ENCODE measurements at regions not wholly inside any gene's neighbourhood (a gene's known extent, or its start where the extent isn't known, plus 50 kb on each side); places are given as distances from the start of the nearest gene placed in this dataset.
"Not testable (repeated sequence)": the region's sequence is repeated elsewhere in the genome, so short reads cannot be mapped to it uniquely, and the experiment has no call there.

DNA sequence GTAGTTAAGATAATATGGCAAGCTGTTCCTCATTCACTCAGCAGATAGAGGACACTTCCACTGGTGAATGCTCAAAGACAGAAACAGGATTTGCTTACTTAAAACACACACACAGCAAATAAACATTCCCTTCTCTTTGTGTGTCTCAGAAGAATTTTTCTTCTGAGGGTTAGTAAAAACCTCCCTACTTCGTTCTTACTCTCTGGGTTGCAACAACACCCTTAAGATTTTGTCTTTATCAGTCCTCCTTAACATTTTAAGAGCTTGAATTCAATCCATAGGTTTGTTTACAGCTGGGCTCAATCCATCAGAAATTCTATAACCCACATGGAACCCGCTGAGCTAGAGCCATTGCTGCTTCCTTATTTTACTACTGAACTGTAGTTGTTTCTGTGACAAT, 237.4 kb upstream of the PIK3R1 start:
- no peak for DNase-seq

DNA sequence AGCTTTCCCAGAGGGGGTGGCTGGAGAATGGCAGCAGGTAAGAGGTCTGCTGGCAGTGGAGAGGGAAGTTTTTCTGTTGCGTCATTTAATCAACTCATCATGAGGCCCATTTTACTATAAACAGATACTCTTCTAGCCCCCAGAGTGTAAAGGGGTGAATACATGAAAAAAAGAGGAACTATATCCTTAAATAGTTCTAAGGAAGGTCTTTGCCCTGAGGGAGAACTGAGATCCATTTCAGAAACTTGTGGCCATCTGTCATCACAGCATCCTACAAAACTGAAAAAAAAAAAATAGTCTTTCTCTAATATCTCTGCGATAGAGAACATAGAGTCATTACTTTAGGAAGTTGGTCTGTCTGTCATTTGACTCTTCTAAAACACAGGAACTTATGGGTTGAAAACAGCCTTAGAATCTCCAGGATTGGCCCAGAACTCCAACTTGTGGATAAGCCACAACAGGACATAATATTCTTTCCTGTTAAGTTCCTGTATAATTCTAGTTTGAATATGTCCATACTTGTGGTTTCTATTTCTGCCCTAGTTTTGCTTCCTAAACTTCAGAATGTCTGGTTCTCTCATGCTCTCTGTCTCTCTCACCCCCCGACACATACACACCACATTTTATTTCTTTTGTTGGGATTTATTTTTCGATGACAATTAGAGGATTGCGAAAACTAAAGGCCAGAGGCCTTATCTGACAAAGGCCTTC, 238.5 kb upstream of the PIK3R1 start:
- no peak for DNase-seq

DNA sequence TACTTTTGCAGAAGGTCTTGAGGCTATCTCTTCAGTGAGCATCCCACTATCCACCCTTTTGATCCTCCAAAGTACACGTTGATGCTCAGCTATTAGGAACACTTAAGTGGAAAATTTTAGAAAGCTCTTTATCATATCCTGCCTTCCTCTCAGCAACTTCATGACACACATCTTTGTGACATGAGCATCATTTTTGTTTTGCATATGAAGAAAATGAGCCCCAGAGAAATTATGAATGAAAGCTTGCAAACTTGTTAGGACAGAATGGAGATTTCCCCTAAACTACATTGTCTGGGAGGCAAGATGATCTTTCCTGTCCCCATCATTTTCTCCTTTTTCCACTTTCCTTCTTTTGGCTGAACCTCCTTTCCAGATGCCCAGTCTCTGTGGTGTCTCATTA, 239.4 kb upstream of the PIK3R1 start:
- no peak for DNase-seq

DNA sequence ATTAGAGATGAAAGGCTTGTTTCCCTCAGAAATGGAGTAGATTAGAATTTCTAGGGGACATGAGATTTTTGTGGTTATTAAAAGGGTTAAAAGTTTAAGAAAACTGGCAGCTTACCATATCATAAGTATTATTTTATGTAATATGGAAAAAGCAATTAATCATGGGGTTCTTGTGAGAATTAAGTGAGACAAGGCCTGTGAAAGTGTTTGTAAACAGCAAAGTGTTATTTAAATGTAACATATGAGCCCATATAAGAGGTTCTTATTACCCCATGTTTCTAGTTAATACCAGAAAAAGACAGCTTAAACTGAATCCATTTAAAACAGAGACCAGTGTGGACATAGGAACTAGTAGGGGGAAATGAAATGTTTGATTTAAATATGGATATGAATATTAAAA, 241.1 kb upstream of the PIK3R1 start:
- DNase-seq: no peak

DNA sequence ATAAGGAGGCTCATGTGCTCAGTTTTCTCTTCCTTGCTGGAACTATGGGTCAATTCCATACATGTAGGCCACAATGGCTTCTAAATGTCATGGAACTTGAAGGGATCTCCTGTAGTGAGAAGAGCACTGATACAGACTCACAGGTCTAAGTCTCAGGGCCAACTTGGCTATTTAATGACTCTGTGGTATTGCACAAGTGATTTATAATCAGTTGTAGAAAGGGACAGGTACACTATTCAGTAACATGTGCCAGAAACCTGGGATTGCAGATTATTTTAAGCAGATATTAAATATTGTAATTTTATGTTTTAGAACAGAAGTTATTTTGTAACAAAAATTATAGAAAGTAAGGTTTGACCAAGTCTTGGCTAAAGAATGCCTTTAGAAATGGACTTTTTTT, 241.5 kb upstream of the PIK3R1 start:
- no peak for DNase-seq

DNA sequence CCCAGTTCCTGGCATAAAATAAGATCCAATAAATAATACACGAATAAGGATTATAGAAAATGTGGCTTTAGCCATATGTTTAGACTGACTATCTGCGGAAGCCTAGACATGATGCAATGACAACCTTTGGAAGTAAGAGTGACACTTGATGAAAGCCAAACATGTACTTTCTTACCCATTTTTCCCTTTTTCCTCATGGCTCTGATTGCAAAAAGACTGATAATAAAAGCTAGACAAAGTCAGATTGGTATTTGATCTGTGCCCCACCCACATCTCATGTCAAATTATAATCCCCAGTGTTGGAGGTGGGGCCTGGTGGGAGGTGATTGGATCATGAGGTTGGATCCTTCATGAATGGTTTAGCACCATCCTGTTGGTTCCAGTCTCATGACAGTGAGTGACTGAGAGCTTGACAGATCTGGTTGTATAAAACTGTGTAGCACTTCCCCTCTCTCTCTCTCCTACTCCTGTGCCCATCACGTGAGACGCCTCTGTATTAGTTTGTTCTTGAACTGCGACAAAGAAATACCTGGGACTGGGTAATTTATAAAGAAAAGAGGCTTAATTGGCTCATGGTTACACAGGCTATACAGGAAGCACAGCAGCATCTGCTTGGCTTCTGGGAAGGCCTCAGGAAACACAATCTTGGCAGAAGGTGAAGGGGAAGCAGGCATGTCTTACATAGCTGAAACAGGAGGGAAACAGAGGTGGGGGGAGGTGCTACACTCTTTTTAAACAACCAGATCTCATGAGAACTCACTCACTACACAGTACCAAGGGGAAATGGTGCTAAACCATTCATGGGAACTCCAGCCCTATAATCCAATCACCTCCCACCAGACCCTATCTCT, 243.4 kb upstream of the PIK3R1 start:
- DNase-seq: no peak

DNA sequence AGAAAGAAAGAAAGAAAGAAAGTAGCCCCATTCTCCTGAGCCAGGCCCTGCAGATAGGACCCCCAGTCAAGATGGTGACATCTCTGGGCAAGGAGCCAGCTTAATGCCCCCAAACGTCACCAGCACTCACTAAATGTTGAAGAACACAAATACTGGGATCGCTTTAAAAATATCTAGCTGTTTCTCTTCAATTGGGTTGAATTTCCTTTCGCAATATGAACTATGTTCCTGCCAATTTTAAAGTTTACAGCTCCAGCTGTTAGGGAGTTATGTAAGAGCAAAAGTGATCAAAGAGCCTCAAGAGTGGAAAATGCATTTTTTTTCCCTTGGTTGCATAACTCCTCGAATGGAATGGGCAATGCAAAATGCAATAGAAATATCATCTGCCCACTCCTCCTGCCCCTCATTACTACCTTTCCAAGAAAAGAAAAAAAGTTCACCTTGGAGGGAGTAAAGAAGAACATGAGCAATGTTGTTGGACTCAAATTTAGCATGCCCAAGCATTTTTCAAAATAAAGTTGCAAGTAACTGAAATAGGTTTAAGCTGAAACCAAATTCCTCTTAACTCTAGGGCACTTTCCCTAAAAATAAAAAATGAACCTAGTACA, 244.2 kb upstream of the PIK3R1 start:
- DNase-seq: no peak

DNA sequence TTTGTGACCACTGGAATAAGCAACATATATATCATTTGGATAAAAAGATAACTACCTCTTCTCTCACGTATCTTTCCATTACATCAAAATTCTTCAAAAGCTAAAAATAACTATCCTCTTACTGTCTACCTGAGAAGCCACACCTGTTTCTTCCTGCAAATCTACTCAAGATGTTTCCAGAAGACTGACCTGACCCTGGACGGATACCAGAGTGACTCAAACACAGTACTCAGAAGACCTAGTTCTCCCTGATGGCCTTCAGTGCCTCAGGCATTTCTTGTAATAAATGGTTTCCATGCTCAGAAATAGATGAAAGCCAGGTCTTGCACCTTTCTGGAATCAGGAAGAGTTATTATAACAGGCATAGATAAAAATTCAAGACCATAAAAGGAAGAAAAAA, 245.9 kb upstream of the PIK3R1 start:
- no peak for DNase-seq

DNA sequence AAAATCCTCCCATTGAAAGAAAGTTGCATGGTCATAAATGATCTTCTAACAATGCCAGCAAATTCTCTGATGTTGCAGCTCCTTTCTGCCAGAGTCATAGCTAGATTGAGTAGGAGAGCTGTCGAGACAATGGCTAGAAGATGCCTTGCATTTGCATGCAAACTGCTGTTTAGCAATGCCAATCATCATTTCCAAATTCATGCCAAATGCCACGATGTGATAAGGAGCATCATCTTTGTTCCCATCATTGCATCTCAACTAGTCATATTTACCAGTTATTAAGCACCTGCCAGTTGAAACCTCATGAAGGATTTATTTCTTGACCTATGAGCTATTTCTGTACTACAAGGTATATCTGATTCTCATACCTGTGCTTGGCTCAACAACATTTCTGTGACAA, 246.4 kb upstream of the PIK3R1 start:
- no peak for DNase-seq

DNA sequence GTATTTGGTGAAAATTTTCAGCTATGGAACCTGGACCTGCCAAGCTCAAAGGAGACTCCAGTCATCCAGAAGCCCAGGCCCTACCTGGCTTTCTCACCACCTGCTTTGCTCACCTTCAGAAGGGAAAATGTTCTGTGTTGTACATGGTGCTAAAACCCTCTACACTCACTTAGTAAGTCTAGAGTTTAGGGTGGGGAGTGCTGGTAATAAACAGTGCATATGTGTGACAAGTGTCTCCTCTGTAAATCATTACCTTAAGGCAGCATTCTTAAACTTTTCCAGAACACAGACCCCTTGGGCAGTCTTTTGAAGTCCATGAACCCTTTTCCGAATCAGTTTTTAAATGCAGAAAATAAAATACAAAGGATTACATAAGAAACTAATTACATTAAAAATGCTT, 248.8 kb upstream of the PIK3R1 start:
- DNase-seq: no peak

DNA sequence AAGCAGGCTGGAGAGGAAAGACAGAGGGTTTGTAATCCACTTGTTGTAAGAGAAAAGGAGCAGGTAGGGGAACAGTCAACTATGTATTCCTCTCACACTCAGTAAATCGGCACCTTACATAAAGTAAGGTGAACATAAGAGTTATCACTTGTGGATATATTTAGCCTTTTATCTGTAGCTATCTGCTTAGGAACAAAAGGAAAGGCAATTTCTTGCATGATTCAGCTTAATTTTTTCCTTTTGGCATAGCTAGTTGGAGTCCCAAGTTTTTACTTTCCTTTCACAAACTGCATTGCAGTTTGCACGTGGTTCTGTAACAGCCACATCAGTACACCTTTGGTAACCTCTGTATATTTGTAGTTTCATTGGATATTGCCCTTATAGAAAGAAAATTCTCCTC, 250.9 kb upstream of the PIK3R1 start:
- no peak for DNase-seq

DNA sequence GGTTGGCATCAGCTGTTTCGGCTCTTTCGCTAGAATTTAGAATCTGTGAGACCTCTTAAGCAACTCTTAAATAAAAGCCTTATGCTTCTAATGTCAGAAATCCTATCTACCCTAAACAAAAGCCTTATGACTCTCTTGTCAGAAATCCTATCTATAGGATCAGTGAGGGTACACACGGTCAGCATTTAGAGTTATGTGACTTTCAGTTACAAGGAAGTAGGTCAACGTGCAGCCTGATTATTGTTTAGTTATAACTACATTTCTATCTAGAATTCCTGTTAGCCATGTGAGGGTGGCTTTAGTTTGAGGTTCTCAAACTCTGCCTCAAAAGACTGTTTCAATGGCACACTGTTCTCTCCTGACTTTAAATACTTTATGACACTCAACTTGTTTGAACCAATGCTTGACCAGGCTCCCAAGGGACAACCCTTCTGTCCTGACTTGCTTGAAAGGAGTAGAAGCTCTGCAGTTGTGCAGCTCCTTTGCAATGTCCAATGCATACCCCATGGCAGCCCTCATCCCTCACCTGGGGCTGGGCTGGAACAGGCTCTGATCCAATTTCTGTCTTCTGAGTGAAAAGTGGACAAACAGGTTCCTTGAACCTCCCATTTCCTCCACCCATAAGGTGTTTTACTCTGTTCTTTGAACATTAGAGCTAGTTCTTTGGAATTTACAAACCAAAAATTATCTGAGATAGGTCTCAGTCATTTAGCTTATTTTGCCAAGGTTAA, 251.6 kb upstream of the PIK3R1 start:
- DNase-seq: no peak

DNA sequence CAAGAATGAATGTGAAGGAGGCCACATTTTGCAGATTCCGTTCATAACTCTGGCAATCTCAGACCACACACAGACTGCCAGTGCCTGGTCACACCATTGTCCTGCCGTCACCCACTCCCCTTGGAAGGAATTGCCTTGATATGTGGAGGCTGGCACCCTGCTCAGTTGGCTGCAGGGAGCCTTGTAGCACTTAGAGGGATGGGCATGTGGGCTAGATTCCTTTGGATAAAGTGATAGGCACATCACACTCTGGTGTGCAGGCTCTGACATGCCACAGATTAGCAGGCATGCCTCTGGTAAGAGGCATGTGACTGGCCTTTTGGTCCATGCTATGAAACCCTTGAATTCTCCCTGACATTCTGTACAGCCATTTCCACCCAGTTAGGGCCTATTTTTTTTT, 254.6 kb upstream of the PIK3R1 start:
- DNase-seq: no peak

DNA sequence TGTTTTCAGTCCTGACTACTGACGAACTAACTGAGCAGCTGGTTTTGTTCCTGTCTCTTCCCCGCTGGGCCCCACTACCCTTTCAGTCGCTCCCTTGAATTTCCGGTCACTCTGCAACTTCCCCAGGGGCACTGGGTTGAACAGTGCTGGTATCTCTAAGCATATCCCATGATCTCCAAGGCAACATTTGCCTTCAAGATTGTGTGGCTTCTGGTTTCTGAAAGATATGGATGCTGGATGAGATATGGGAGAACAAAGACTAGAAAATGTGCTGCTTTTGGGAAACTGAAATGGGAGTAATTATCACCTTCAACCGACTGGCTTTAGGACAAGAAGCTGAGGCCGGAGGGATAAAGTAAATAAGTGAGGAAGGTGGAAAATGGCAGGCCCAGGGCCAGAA, 258.2 kb upstream of the PIK3R1 start:
- DNase-seq: no peak

DNA sequence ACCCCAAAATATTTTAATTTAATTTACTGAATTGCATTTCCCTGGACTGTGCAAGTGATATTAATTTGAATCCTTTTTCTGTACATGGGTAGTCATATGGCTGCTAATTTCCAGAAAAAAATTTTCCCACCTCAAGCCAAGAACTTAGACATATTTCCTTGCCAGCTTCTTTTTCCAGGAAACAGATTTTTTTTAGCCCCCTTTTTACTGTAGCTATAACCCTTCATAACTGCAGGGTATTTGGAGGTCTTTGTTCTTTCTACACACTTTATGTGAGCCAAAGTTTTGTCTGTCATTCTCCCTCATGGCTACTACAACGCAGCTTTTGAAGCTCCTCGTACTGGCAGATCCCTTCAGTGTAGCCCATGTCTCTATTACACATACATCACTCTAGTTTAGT, 261.2 kb upstream of the PIK3R1 start:
- no peak for DNase-seq

DNA sequence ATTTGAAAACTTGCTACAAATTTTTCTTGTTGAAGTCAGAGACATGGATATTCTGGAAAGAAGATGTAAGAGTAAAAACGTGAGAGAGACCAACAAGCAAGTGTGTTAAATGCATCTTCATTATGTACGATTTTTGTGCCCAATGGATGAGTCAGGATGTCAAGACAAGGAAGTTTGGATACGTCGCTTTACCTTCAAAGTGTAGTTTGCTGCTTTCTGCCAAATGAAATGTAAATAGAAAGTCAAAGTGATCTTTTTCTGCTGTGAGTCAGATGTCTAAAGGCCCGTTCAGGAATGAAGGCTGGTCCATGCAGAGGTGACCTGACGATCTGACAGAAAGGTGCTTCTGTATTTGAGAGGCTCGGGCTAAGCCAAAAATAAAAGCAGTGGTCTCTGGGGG, 273.1 kb upstream of the PIK3R1 start:
- no peak for DNase-seq

DNA sequence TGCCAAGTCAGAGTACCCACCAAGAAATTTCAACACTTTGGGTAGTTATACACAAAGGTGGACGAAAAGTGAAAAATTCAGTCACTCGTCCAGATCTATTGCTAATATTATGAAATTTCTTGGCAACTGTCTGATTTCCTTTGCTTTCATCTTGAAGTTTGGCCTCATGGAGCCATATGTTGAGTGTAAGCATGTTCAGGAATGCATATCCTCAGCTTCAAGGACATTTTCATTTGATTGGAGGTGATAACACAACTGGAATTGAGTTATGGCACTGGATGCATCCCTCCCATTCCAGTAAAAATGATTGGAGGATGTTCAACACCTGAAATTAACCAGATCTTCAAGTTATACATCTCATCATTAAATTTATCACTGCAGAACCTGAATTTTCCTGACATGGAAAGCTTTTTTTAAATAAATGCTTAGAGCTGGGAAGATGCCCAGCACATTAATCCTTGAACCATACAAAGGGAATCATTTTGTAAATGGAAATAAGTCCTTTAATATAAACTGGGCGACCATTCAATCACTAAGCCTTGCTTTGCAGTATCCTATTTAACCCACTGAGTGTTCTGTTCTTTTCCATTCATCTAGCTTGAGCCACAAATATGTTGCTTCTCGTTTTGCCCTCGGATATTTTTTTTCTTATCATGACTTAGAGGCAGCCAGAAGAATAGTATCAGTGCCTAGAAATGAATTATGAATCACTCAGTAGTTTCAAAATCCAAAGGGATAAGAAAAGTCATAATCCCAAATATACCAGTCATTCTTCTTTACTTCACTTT, 273.7 kb upstream of the PIK3R1 start:
- DNase-seq: no peak

DNA sequence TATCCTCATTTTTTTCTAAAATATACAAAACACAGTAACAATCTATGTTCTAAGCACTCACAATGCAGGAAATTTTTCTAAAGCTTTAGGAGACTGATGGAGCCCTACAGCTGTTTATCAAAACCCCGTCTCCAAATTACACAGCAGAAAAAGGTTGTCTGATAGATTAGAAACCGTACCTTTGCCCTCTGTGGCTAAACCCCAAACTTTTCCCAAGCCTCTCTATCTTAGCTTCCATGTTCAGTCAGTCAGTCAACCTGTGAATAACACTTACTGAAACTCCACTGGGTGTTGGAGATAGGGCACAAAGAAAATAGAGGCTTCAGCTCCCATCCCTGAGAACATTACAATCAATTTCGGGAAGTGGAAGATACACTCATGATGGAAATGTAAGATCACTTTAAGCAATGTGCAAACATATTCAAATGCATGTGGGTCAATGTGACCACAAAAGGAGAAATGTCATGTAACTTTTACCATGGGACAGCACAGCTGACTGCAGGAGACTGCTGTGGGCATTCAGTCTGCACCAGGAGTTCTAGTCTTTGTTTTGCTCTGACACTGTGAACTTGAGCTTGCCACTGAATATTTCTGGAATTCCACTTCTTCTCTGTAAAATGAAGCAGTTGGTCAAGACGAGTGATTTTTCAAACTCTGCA, 279.5 kb upstream of the PIK3R1 start:
- no peak for DNase-seq

DNA sequence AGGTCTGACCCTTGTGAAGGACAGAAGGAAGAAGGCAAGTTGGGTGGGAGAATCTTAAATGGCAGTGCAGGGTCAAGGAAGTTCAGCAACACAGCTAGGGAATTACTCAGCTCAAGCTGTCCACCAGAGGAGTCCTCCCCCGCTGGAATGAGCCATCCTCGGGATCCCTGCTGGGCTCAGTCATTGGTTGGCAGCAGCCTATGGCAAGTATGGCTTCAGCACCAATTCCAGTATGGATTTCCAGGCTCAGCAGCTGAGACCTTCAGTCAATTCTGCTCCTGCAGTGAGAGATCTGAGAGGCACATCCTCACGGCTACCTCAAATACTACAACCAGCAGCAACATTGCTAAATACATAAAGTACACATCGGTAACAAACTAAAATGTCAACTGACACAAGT, 280.6 kb upstream of the PIK3R1 start:
- DNase-seq: no peak

DNA sequence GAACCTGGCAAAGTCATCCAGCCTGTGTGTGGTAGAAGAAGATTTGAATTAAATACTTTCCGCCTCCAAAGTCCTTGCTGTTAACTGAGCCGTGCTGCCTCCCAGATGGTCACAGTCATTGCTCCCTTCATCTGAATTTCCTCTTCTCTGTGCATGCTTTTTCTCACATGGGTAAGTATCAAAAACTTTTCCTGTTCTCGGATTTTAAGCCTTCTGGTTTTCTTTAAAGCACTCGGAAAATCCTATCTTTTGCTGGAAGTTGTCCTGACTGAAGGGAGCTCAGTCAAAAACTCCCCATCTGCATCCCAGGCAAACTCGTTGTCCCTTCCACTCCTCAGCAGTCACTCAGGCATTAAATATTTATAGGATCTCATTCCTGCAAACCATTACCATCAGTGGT, 290.0 kb upstream of the PIK3R1 start:
- no peak for DNase-seq

DNA sequence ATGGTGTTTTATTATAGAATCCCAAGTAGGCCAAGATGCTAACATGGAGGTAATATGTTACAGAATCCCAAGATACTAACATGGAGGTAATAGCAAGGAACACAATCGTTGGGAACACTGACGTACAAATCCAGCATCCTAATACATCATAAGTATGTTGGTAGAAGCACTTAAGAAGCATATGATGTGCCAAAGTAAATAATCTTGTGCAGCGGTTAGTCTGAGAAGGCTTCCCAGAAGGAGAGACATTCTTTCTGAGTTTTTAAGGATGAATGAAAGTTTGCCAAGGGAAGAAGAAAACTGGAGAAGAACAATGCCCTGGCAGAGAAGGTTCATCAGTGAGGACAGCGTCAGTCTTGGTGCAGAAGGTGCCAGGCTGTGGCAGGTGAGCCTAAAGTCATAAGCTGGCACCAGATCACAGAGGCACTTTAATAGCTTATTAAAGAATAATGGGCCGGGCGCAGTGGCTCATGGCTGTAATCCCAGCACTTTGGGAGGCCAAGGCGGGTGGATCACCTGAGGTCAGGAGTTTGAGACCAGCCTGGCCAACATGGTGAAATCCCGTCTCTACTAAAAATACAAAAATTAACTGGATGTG, 294.5 kb upstream of the PIK3R1 start:
- DNase-seq: no peak

DNA sequence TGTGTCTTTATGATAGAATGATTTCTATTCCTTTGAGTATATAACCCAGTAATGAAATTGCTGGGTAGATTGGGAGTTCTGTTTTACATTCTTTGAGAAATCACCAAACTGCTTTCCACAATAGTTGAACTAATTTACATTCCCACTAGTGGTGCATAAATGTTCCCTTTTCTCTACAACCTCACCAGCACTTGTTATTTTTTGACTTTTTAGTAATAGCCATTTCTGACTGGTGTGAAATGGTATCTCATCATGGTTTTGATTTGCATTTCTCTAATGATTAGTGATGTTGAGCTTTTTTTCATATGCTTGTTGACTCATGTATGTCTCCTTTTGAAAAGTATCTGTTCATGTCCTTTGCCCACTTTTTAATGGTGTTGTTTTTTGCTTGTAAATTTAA, 296.0 kb upstream of the PIK3R1 start:
- not testable (repeated sequence) for DNase-seq
